Osteoblast (primary cell): ENCODE measurements at regions not wholly inside any gene's neighbourhood (a gene's known extent, or its start where the extent isn't known, plus 50 kb on each side); places are given as distances from the start of the nearest gene placed in this dataset.

Experiments
- DNase-seq: peaks from one replicate; pipeline ENCODE4 v3.0.0; 2011; ENCODE audit warnings: low spot score, mixed read lengths; ENCODE audit not compliant: insufficient read length; ENCODE audit errors: missing footprints
- H2AFZ ChIP-seq: 2 replicates; pipeline ENCODE4 v1.6.0; 2011; ENCODE audit warnings: mild to moderate bottlenecking, low read length
- H3K27ac ChIP-seq: 2 replicates; pipeline ENCODE4 v1.5.1; 2011; ENCODE audit warnings: mild to moderate bottlenecking, low read depth, low read length, moderate library complexity
- H3K27me3 ChIP-seq: 2 replicates; pipeline ENCODE4 v1.6.0; 2012; ENCODE audit warnings: mild to moderate bottlenecking, control low read depth, inconsistent platforms, low read length, moderate library complexity; ENCODE audit not compliant: insufficient read depth
- H3K36me3 ChIP-seq: 2 replicates; pipeline ENCODE4 v1.5.1; 2011; ENCODE audit warnings: mild to moderate bottlenecking, low read length, control low read depth, moderate library complexity; ENCODE audit not compliant: insufficient read depth
- H3K4me1 ChIP-seq: 2 replicates; pipeline ENCODE4 v1.5.1; 2011; ENCODE audit warnings: mild to moderate bottlenecking, low read length, control low read depth, moderate library complexity; ENCODE audit not compliant: insufficient read depth
- H3K4me2 ChIP-seq: 2 replicates; pipeline ENCODE4 v1.6.0; 2011; ENCODE audit warnings: mild to moderate bottlenecking, low read length; ENCODE audit not compliant: insufficient read depth
- H3K4me3 ChIP-seq: fragments of 200-600 bp; sonication (generic); 3 replicates; pipeline ENCODE4 v1.5.1; 2012; ENCODE audit warnings: mild to moderate bottlenecking, low read length, inconsistent platforms; ENCODE audit not compliant: insufficient read depth
- H3K79me2 ChIP-seq: 2 replicates; pipeline ENCODE4 v1.6.0; 2012; ENCODE audit warnings: mild to moderate bottlenecking, low read length, control low read depth, inconsistent platforms; ENCODE audit not compliant: insufficient read depth
- H3K9me3 ChIP-seq: 2 replicates; pipeline ENCODE4 v1.5.1; 2011; ENCODE audit warnings: low read depth, low read length, control low read depth
- H4K20me1 ChIP-seq: 2 replicates; pipeline ENCODE4 v1.6.0; 2012; ENCODE audit warnings: mild to moderate bottlenecking, low read length, control low read depth; ENCODE audit not compliant: insufficient read depth
- TF ChIP-seq, protein P1 (sequence below): IDR thresholded peaks from 2 replicates; pipeline ENCODE4 v1.5.1; 2011; ENCODE audit warnings: mild to moderate bottlenecking, low read depth, low read length, moderate library complexity; ENCODE audit errors: extremely low read depth

DNA sequence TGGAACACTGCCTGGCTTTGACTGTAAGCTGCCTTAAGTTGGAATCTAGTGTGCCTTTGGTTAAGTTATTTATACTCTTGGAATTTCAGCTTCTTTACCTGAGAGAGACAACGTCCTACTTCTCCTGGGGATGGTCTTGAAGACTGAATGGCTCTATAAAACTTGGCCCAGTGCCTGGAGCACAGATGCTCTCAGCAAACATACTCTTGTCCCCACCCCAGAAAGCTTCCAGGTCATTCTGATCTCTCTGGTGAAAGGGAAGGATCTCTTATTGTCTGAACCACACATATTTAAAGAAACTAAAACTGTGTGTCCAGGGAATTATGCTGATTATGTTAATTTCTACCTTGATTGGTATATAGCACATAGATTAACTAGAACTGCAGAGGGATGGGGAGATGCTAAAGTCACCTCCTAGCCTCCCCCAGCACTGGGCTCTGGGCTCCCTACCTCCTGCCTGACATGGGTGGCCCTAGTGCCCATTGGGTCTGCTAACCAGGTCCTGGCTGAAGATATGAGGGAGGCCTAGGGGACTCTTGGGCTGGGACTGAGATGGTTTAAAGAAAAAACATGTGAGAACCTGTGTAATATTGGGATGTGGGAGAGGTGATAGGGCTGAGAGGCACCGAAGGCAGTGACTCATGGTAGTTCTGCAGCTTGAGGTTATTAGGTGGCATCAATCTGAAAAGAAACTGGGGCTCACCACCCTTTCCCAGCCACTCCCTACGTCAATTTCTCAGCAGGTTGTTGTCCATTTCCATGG is 171.0 kb downstream of the RPLP1 start:
- H3K27me3 ChIP-seq, result peaks cover 36% of the 10 kb centered on the region
- no peak overlapping the region for H2AFZ ChIP-seq
- H4K20me1 ChIP-seq, result no peaks in the 10 kb centered on the region
- no peaks in the 10 kb centered on the region for H3K9me3 ChIP-seq
- TF ChIP-seq, protein P1, sequence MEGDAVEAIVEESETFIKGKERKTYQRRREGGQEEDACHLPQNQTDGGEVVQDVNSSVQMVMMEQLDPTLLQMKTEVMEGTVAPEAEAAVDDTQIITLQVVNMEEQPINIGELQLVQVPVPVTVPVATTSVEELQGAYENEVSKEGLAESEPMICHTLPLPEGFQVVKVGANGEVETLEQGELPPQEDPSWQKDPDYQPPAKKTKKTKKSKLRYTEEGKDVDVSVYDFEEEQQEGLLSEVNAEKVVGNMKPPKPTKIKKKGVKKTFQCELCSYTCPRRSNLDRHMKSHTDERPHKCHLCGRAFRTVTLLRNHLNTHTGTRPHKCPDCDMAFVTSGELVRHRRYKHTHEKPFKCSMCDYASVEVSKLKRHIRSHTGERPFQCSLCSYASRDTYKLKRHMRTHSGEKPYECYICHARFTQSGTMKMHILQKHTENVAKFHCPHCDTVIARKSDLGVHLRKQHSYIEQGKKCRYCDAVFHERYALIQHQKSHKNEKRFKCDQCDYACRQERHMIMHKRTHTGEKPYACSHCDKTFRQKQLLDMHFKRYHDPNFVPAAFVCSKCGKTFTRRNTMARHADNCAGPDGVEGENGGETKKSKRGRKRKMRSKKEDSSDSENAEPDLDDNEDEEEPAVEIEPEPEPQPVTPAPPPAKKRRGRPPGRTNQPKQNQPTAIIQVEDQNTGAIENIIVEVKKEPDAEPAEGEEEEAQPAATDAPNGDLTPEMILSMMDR, result no peak
- H3K4me1 ChIP-seq, result no peaks in the 10 kb centered on the region
- H3K36me3 ChIP-seq, result no peaks in the 10 kb centered on the region
- no peak overlapping the region for H3K4me2 ChIP-seq
- no peak for DNase-seq
- H3K79me2 ChIP-seq, result no peaks in the 10 kb centered on the region
- H3K27ac ChIP-seq, result no peak overlapping the region
- H3K4me3 ChIP-seq, result no peak overlapping the region

DNA sequence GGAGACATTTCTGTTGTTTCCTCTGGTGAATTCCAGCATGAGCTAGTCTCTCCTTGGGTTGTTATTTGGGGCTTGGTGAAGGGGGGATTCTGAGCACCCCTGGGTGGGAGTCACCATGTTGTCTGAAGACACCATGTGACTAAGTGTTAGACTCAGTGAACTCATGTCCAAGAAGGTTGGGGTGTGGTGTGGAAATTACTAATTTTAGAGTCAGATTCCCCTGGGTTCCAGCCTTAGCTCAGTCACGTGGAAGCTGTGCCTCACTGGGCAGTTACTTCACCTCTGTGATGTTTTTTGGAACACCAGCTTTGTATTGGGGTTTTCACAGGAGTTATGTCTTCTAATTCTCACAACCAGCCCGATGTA is 171.5 kb downstream of the RPLP1 start:
- no peak for DNase-seq
- Histone ChIP-seq H3K27me3 (peaks cover 36% of the 10 kb centered on the region), H3K36me3 (no peaks in the 10 kb centered on the region), H3K9me3 (no peaks in the 10 kb centered on the region), H2AFZ (no peak overlapping the region), H3K4me1 (no peaks in the 10 kb centered on the region), H4K20me1 (no peaks in the 10 kb centered on the region), H3K27ac (no peak overlapping the region), H3K4me3 (no peak overlapping the region), H3K4me2 (no peak overlapping the region), H3K79me2 (no peaks in the 10 kb centered on the region)
- TF ChIP-seq, protein P1, result no peak

DNA sequence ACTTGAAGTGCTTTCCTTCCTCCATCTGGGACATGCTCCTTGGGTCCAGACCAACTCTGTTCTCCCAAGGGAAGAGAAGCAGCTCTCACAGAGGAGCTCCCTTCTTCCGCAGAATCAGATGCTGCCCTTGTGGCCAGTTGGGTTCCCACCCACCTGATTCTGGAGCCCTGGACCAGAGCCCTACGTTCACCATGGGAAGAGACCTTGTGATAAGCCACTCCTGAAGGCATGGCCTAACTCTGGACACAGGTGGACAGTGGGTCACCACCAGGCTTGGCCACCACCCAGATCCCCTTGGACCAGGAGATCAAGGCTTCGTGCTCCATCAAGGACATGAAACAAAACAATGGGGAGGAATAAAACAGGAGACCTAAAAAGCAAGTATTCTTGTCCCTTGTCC is 172.2 kb downstream of the RPLP1 start:
- peaks cover 36% of the 10 kb centered on the region for H3K27me3 ChIP-seq
- no peaks in the 10 kb centered on the region for H3K4me1 ChIP-seq
- H3K4me2 ChIP-seq, result no peak overlapping the region
- H2AFZ ChIP-seq, result no peak overlapping the region
- H3K4me3 ChIP-seq, result no peak overlapping the region
- no peaks in the 10 kb centered on the region for H3K79me2 ChIP-seq
- no peak for DNase-seq
- no peak overlapping the region for H3K27ac ChIP-seq
- H3K9me3 ChIP-seq, result no peaks in the 10 kb centered on the region
- no peaks in the 10 kb centered on the region for H3K36me3 ChIP-seq
- H4K20me1 ChIP-seq, result no peaks in the 10 kb centered on the region
- TF ChIP-seq, protein P1, result no peak

DNA sequence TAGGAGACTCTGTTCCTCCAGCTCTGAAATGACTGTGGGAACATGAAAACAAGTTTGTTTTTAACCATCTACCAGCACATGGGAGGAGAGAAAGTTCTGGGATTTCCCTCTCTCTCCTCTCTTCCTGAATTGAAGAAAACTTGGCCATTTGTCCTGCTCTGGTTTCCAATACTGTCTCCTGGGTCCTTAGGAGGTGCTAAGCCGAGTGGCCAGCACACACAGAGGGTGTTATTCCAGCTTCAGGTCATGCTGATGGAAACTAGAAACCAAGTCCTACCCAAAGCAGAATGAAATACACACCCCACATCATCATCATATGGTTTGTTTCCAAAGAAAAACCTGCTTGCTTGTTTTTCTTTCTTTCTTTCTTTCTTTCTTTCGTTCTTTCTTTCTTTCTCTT is 172.7 kb downstream of the RPLP1 start:
- no peak overlapping the region for H3K4me2 ChIP-seq
- H3K9me3 ChIP-seq, result no peaks in the 10 kb centered on the region
- no peaks in the 10 kb centered on the region for H4K20me1 ChIP-seq
- no peak overlapping the region for H3K27ac ChIP-seq
- DNase-seq, result no peak
- H3K4me3 ChIP-seq, result no peak overlapping the region
- H3K36me3 ChIP-seq, result no peaks in the 10 kb centered on the region
- no peaks in the 10 kb centered on the region for H3K79me2 ChIP-seq
- no peak overlapping the region for H2AFZ ChIP-seq
- no peaks in the 10 kb centered on the region for H3K4me1 ChIP-seq
- TF ChIP-seq, protein P1, result no peak
- H3K27me3 ChIP-seq, result peaks cover 39% of the 10 kb centered on the region
